Glomerular endothelial cell (primary cell): ENCODE measurements at regions not wholly inside any gene's neighbourhood (a gene's known extent, or its start where the extent isn't known, plus 50 kb on each side); places are given as distances from the start of the nearest gene placed in this dataset.
"Not testable (repeated sequence)": the region's sequence is repeated elsewhere in the genome, so short reads cannot be mapped to it uniquely, and the experiment has no call there.

Experiments used
- DNase-seq: peaks from one replicate; pipeline ENCODE4 v3.0.0-alpha.2; 2011; ENCODE audit warnings: low read depth, low spot score; ENCODE audit errors: extremely low read depth

GRCh38 chr7:149930374-149931068 is 56.8 kb downstream of the ATP6V0E2 start:
- DNase-seq, result not testable (repeated sequence)

DNA sequence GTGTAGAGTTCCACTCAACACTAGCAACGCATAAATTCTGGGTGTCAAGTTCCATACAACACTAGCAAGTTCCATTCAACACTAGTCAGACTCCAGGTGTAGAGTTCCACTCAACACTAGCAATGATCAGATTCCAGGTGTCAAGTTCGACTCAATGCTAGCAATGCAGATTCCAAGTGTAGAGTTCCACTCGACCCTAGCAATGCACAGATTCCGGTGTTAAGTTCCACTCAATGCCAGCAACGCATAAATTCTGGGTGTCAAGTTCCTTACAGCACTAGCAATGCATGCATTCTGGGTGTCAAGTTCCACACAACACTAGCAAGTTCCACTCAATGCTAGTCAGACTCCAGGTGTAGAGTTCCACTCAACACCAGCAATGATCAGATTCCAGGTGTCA is 60.0 kb downstream of the ATP6V0E2 start:
- not testable (repeated sequence) for DNase-seq

GRCh38 chr7:149947346-149947745 is 73.6 kb downstream of the ATP6V0E2 start:
- DNase-seq, result not testable (repeated sequence)

DNA sequence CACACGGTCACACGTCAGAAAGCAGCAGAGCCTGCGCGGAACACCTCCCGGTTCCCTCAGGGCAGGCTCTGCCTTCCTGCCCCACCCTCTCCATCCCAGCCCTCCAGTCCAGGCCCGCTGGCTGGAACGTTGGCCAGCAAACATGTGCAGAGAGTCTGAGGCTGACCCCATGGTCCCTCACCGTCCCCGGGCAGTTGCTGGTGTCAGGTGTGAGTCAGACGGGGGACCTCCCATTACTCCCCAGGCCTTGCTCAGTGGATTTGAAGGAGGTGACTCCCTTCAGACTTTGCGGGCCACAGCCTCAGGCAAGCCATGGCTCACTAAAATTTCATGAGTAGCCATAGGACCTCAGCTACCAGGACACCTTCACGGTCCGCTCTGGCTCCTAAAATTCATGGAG is 74.7 kb downstream of the ATP6V0E2 start:
- not testable (repeated sequence) for DNase-seq

GRCh38 chr7:149949863-149950577 is 76.3 kb downstream of the ATP6V0E2 start:
- DNase-seq, result not testable (repeated sequence)

GRCh38 chr7:149950578-149950924 is 76.8 kb downstream of the ATP6V0E2 start:
- DNase-seq, result not testable (repeated sequence)

DNA sequence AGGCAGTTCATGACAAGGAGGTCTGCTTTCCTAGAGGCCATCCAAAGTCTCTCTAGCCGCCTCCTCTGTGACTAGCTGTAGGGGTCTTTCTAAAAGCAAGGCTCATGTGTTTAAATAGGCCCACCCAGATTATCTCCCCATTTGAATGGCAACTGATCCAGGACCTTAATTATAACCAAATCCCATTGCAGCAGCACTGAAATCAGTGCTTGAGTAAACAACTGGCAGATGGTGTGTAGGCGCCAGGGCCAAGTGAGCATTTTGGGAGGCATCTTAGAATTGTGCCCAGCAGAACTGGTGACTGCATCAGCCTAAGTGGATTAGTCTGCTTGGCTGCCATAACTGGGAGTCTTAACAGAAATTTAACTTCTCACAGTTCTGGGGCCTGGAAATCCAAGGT is 77.8 kb downstream of the ATP6V0E2 start:
- not testable (repeated sequence) for DNase-seq

DNA sequence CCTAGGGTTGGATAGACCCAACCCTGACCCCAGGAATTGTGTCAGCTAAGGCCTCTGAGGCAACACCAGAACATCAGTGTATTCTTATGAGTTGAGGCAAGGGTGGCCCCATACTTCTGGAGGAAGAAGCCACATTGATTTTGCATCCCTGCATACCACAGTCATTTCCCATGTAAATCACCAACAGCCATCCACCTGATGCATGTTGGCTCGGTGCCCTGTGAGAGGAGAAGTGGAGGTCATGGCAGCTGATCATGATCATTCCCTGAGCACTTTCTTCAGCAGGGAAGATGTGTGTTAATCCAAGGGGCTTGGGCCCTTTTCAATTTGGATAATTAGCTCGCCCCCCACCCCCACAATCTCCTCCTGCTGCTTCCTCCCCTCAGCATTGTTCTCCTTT is 85.1 kb downstream of the ATP6V0E2 start:
- DNase-seq, result not testable (repeated sequence)

GRCh38 chr7:149960863-149961262 is 87.1 kb downstream of the ATP6V0E2 start:
- DNase-seq, result not testable (repeated sequence)

DNA sequence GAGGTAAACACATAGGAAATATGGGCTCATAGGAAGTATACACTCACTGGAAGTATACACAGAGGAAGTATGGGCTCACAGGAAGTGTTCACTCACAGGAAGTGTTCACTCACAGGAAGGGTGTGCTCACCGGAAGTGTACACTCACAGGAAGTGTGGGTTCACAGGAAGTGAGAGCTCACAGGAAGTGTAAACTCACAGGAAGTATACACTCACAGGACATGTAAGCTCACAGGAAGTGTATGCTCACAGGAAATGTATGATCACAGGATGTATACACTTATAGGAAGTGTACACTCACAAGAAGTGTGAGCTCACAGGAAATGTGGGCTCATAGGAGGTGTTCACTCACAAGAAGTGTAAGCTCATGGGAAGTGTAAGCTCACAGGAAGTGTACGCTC is 88.1 kb downstream of the ATP6V0E2 start:
- DNase-seq, result not testable (repeated sequence)

- DNase-seq, result not testable (repeated sequence)
Observed at GRCh38 chr7:149962685-149963319, 89.0 kb downstream of the ATP6V0E2 start.

- not testable (repeated sequence) for DNase-seq
Observed at GRCh38 chr7:149963985-149964384, 90.2 kb downstream of the ATP6V0E2 start.

GRCh38 chr7:149966444-149966843 is 92.7 kb downstream of the ATP6V0E2 start:
- not testable (repeated sequence) for DNase-seq

DNA sequence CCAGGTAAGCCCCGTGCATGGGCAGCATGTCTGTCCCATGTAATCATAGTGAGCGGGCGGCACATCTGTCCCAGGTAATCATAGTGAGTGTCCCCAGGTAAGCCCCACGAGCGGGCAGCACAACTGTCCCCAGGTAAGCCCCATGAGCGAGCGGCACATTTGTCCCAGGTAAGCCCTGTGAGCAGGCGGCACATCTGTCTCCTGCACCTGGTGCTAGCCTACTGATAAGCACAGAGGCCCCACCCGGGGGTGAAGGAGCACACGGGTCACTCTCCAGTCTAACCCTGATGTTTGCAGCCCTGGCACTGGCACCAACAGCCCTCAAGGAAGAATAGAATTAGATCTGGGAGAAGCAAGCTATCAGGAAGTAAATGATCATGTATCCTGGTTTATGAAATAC is 99.2 kb downstream of the ATP6V0E2 start:
- DNase-seq, result not testable (repeated sequence)

- DNase-seq, result not testable (repeated sequence)
Observed at GRCh38 chr7:149973681-149974080, 99.9 kb downstream of the ATP6V0E2 start.

- DNase-seq, result not testable (repeated sequence)
Observed at GRCh38 chr7:149975608-149976007, 101.8 kb downstream of the ATP6V0E2 start.

DNA sequence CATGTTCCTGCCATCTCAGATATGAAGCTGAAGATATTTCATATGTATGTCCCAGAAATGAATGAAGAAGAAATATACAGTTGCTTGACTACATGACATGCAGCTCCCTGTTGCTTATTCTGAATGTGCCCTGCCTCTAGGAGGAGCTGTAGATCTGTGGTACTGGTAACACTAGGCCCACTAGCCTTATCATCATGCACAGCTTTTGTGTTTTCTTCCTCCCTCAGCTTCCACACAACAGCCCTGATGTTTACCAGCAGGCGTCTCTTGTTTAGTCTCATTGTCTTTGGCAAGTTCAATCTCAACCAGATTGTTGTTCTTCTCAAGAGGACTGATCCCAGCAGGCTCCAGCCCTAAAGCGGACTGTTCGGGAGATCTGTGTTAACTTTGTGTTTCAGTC is 104.8 kb downstream of the ATP6V0E2 start:
- DNase-seq, result not testable (repeated sequence)

DNA sequence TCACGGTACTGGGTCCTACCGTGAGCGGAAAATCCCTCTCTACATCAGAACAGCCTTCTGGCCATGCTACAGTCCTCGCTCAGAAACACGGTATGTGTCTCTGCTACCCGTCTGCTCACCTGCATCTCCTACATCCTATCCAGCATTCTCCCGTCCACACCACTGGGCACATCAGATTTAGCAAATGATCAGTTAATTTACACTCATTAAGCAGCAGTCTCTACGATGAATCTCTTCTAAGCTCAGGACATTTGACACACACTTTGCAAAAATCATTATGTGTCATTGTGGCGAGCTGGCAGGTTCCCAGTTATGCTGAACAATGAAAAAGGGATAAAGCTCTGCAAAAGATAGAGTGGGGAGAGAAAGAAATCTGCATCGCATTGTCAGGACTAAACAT is 105.2 kb downstream of the ATP6V0E2 start:
- DNase-seq, result not testable (repeated sequence)

DNA sequence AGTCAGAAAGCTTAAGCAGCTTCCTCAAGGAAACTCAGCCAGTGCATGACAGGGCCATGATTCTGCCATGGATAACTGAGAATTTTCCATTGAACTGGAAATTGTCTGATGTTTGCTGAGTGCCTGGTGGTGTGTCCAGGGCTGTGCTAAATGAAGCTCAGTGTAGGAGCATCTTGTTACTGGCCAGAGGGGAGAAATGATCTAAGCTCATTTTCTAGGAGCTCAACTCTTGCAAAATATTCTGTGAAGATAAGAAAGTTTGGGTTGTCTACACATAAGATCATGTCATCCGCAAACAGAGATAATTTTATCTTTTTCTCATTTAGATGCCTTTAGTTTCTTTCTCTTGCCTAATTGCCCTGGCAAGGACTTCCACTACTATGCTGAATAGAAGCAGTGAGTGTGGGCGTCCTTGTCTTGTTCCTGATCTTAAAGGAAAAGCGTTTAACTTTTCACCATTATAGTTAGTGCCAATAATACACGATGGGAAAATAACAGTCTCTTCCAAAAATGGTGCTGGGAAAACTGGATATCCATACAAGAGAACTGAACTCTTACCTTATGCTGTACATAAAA is 108.9 kb downstream of the ATP6V0E2 start:
- not testable (repeated sequence) for DNase-seq

DNA sequence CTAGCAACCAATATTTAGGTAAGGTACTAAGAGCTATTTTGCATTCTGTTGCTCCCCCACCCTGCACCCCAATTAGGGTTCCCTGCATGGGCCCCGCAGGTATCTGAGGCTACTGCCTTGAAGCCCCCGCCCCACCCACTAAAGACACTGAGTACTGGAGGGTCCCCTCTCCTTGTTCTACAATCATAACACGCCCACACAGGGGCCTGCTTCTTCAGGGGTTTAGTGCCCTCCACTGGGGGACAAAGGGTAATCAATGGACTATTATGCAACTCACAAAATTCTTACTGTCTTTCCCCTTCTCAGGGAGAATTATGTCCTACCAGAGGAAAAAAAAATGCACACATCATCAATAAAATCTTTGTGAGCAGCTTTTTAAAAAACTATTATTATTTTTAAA is 113.1 kb downstream of the ATP6V0E2 start:
- not testable (repeated sequence) for DNase-seq

DNA sequence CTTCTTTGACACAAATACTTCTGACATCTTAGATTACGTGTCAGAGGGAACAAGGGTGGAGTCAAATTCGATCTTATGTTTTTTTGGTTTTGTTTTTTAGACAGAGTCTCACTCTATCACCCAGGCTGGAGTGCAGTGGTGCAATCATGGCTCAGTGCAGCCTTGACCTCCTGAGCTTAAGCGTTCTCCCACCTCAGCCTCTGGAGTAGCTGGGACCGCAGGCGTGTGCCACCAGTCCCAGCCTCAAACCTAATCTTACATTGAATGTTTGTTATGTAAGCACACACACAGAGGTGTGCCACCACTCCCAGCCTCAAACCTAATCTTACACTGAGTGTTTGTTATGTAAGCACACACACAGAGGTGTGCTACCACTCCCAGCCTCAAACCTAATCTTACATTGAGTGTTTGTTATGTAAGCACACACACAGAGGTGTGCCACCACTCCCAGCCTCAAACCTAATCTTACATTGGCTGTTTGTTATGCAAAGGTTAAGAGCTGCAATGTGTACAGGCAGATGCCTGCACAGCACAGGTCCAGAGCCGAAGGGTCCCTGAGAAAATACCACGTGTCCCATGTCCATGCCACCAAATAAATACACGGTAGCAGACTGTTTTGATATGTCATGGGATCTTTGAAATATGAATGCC is 118.0 kb downstream of the ATP6V0E2 start:
- not testable (repeated sequence) for DNase-seq
